Transverse colon (tissue), 4 donors: ENCODE measurements at regions not wholly inside any gene's neighbourhood (a gene's known extent, or its start where the extent isn't known, plus 50 kb on each side); places are given as distances from the start of the nearest gene placed in this dataset.

Experiments used
- DNase-seq: peaks from one replicate; pipeline ENCODE4 v3.0.0-alpha.2; 2019
- H3K27ac ChIP-seq, 4 donors: fragments of 200-600 bp; sonication (generic); 2 replicates each; pipeline ENCODE4 v1.5.1; 2016 to 2018; ENCODE audit warnings: inconsistent platforms in 4 of 4
- H3K27me3 ChIP-seq: fragments of 200-600 bp; sonication (generic); 2 replicates; pipeline ENCODE4 v1.5.1; 2017; ENCODE audit warnings: inconsistent platforms
- H3K36me3 ChIP-seq, 4 donors: fragments of 200-600 bp; sonication (generic); 2 replicates each; pipeline ENCODE4 v1.5.1; 2017 to 2019; ENCODE audit warnings: inconsistent platforms in 4 of 4
- H3K4me1 ChIP-seq, 4 donors: fragments of 200-600 bp; sonication (generic); 2 replicates each; pipeline ENCODE4 v1.5.1; 2017 to 2020; ENCODE audit warnings: inconsistent platforms in 4 of 4
- H3K4me3 ChIP-seq, 4 donors: fragments of 200-600 bp; sonication (generic); 1 replicate in 1 of 4; 2 replicates in 3 of 4; pipeline versions ENCODE4 v1.5.1 to v1.6.1; 2017 to 2019; ENCODE audit warnings: inconsistent platforms in 4 of 4
- H3K9me3 ChIP-seq, 2 donors: fragments of 200-600 bp; sonication (generic); 2 replicates each; pipeline ENCODE4 v1.5.1; 2017 to 2019; ENCODE audit warnings: inconsistent platforms in 2 of 2
- EP300 ChIP-seq: sonication (generic); formaldehyde crosslinking; IDR thresholded peaks from one replicate; pipeline ENCODE4 v1.6.1; 2017; ENCODE audit warnings: antibody characterized with exemption, low read depth
- POLR2A ChIP-seq: fragments of 450-650 bp; IDR thresholded peaks from one replicate; pipeline ENCODE4 v1.6.1; 2016; ENCODE audit warnings: antibody characterized with exemption, mild to moderate bottlenecking, moderate library complexity
- POLR2AphosphoS5 ChIP-seq, 3 donors: sonication (generic); formaldehyde crosslinking; IDR thresholded peaks; one replicate each; pipeline ENCODE4 v1.6.1; 2016; ENCODE audit warnings: antibody characterized with exemption in 3 of 3
- WGBS, 2 donors: methylation state at CpG; one replicate each; pipeline ENCODE4 v1.1.5; 2018; ENCODE audit warnings: low coverage in 1 of 2; 5-methylcytosine and 5-hydroxymethylcytosine counted together
- in situ Hi-C, 4 donors: fragments of 200-750 bp; cut with MboI; loops; one replicate each; pipeline versions ENCODE4 v1.15.0 to v1.15.1; 2017; ENCODE audit warnings: low sequenced_read_pairs in 3 of 4, low pct_ligation_motif_present in 1 of 4, low pct_unique_long_range_greater_than_20kb in 1 of 4
- intact Hi-C: fragments of 100-400 bp; cut with DNase I; formaldehyde crosslinking; loops from one replicate; pipeline ENCODE4 v1.15.1; 2023; ENCODE audit warnings: low total_unique reads
- TF ChIP-seq, protein P1 (sequence below), 5 experiments: fragments of 200-600 bp in 3 of 5; fragments of 450-650 bp in 2 of 5; sonication (generic) in 3 of 5; IDR thresholded peaks; 1 replicate in 2 of 5; 2 replicates in 3 of 5; pipeline ENCODE4 v1.5.1; 2016 to 2017; ENCODE audit warnings: antibody characterized with exemption in 5 of 5, inconsistent platforms in 3 of 5, mild to moderate bottlenecking in 2 of 5, moderate library complexity in 1 of 5

DNA sequence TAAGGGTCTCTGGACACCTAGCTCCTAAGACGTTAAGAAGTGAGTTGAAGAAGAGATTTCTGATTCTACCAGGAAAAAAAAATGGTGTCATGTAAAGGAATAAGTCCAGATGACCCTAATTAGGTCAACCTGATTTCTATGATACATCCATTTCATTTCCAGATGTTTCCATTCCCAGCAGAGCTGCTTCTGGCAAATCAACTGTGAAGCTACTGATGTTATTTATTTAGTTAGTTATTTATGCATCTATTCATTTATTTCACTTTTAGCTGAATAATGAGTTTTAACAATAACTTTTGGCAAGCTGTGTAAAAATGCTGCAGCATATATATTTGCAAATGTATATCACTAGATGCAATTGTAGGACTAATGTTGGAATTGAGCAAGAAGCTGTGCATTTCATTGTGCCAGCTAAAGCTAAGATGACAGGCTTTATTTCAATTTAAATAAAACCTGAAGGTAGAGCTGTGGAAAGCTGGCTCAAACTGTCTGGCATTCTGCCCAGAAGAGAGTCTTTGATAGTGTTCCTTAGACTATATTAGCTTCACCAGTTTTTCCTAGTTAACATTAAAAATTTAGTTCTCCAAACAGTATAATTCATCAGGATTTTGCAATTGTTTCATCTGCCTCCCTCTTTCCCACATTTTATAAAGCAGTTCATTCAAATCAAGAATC, 1164.4 kb upstream of the ADGRL4 start:
- H3K9me3 ChIP-seq, result no peaks in the 10 kb centered on the region
- no peaks in the 10 kb centered on the region for H3K27me3 ChIP-seq
- H3K27ac ChIP-seq, result no peak overlapping the region
- TF ChIP-seq POLR2A (no peak), EP300 (no peak), POLR2AphosphoS5 (IDR thresholded peaks at IDR 0.05) (no peak)
- TF ChIP-seq, protein P1, sequence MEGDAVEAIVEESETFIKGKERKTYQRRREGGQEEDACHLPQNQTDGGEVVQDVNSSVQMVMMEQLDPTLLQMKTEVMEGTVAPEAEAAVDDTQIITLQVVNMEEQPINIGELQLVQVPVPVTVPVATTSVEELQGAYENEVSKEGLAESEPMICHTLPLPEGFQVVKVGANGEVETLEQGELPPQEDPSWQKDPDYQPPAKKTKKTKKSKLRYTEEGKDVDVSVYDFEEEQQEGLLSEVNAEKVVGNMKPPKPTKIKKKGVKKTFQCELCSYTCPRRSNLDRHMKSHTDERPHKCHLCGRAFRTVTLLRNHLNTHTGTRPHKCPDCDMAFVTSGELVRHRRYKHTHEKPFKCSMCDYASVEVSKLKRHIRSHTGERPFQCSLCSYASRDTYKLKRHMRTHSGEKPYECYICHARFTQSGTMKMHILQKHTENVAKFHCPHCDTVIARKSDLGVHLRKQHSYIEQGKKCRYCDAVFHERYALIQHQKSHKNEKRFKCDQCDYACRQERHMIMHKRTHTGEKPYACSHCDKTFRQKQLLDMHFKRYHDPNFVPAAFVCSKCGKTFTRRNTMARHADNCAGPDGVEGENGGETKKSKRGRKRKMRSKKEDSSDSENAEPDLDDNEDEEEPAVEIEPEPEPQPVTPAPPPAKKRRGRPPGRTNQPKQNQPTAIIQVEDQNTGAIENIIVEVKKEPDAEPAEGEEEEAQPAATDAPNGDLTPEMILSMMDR (IDR thresholded peaks at IDR 0.05), result no peak
- intact Hi-C loops, result no loop called here
- no peaks in the 10 kb centered on the region for H3K4me1 ChIP-seq
- WGBS, 2 donors, result 25 to 51% methylated on average over 1 of the region's 1 CpG
- DNase-seq, result no peak
- no peaks in the 10 kb centered on the region for H3K36me3 ChIP-seq
- in situ Hi-C loops, result no loop called here
- no peak overlapping the region for H3K4me3 ChIP-seq

DNA sequence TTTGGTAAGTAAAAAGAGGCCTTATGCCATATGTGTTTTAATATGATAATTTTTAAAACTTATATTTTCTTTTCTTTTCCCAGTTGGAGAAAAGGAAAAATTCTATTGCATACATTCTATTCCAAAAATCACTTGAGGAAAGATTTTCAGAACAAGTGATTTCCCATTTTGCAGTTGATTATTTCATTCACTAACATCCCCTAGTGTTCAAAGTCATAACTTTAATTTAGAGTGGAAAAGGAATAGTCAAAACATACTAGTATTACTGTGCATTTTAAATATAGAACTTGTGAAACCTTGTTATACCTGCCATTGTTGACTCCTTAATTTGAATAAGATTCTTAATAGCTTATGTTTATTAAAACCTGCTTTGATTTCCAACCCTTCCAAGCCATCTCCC, 1157.6 kb upstream of the ADGRL4 start:
- TF ChIP-seq EP300 (no peak), POLR2A (no peak), POLR2AphosphoS5 (IDR thresholded peaks at IDR 0.05) (no peak)
- TF ChIP-seq, protein P1 (IDR thresholded peaks at IDR 0.05), result no peak
- H3K27me3 ChIP-seq, result no peaks in the 10 kb centered on the region
- intact Hi-C loops, result no loop called here
- H3K9me3 ChIP-seq, result no peaks in the 10 kb centered on the region
- no peaks in the 10 kb centered on the region for H3K36me3 ChIP-seq
- no peak overlapping the region for H3K27ac ChIP-seq
- no peaks in the 10 kb centered on the region for H3K4me1 ChIP-seq
- H3K4me3 ChIP-seq, result no peak overlapping the region
- in situ Hi-C loops, result no loop called here
- DNase-seq, result no peak

GRCh38 chr1:80163686-80164085, 1157.2 kb upstream of the ADGRL4 start:
- H3K9me3 ChIP-seq, result no peaks in the 10 kb centered on the region
- intact Hi-C loops (no loop called here), in situ Hi-C loops (no loop called here)
- H3K4me1 ChIP-seq, result no peaks in the 10 kb centered on the region
- WGBS, 2 donors, result 90 to 92% methylated on average over 4 to 6 of the region's 6 CpGs
- no peak overlapping the region for H3K27ac ChIP-seq
- no peak for DNase-seq
- H3K27me3 ChIP-seq, result no peaks in the 10 kb centered on the region
- no peak overlapping the region for H3K4me3 ChIP-seq
- no peaks in the 10 kb centered on the region for H3K36me3 ChIP-seq
- TF ChIP-seq POLR2AphosphoS5 (IDR thresholded peaks at IDR 0.05) (no peak), EP300 (no peak), POLR2A (no peak)
- TF ChIP-seq, protein P1 (IDR thresholded peaks at IDR 0.05), result no peak

- no peak for DNase-seq
- in situ Hi-C loops, result no loop called here
- TF ChIP-seq EP300 (no peak), POLR2AphosphoS5 (IDR thresholded peaks at IDR 0.05) (no peak), POLR2A (no peak)
- TF ChIP-seq, protein P1 (IDR thresholded peaks at IDR 0.05), result no peak
- Histone ChIP-seq H3K27me3 (no peaks in the 10 kb centered on the region), H3K4me1 (no peaks in the 10 kb centered on the region), H3K9me3 (no peaks in the 10 kb centered on the region), H3K4me3 (no peak overlapping the region), H3K27ac (no peak overlapping the region), H3K36me3 (no peaks in the 10 kb centered on the region)
- WGBS, 2 donors, result 70 to 81% methylated on average over 2 of the region's 2 CpGs
- intact Hi-C loops, result no loop called here
Measured at GRCh38 chr1:80158771-80159170, 1152.2 kb upstream of the ADGRL4 start.
